HUES64 (cell line): ENCODE measurements at regions not wholly inside any gene's neighbourhood (a gene's known extent, or its start where the extent isn't known, plus 50 kb on each side); places are given as distances from the start of the nearest gene placed in this dataset.

Experiments used
- H3K27ac ChIP-seq: 2 replicates; pipeline ENCODE4 v1.7.0; 2013; ENCODE audit warnings: low read depth, low read length, inconsistent platforms
- H3K27me3 ChIP-seq: 2 replicates; pipeline ENCODE4 v1.6.1; 2013; ENCODE audit warnings: mild to moderate bottlenecking, low read length; ENCODE audit not compliant: insufficient read depth
- H3K36me3 ChIP-seq: 2 replicates; pipeline ENCODE4 v1.6.1; 2013; ENCODE audit warnings: mild to moderate bottlenecking, low read length; ENCODE audit not compliant: insufficient read depth
- H3K4me1 ChIP-seq: 2 replicates; pipeline ENCODE4 v1.6.1; 2013; ENCODE audit warnings: mild to moderate bottlenecking, low read length, moderate library complexity; ENCODE audit not compliant: insufficient read depth
- H3K4me3 ChIP-seq: 2 replicates; pipeline ENCODE4 v1.5.1; 2013; ENCODE audit warnings: mild to moderate bottlenecking, low read length, moderate library complexity
- H3K9ac ChIP-seq: 2 replicates; pipeline ENCODE4 v1.6.1; 2013; ENCODE audit warnings: mild to moderate bottlenecking, low read depth, low read length
- H3K9me3 ChIP-seq: 2 replicates; pipeline ENCODE4 v1.6.1; 2013; ENCODE audit warnings: low read depth, low read length; ENCODE audit not compliant: insufficient read depth
- WGBS: fragments of 150-250, 120-280 bp; methylation state at CpG from one replicate; pipeline ENCODE4 v1.1.7; 2013; ENCODE audit warnings: missing lambda C conversion rate; 5-methylcytosine and 5-hydroxymethylcytosine counted together

DNA sequence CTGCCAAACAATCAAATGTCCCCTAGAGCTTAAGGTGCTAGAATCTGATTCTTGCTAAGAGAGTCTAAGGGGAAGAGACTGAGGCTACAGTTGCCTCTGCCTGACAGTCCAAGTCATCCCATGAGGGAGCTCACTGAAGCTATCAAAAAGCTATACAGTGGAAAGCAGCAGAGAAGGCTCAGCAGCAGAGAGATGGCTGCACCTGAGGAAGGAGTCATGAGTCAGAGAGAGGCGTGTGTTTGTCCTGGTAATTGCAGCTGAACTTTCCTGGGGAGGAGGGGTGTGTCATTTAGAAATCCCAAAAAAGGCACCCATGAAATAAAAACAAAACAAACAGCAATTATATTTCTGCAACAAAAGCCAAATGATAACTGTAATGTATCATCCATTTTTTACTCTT is 305.2 kb upstream of the UBE2E3 start:
- no peak overlapping the region for H3K9ac ChIP-seq
- 77% methylated on average over 1 of the region's 1 CpG for WGBS
- H3K4me3 ChIP-seq, result no peak overlapping the region
- H3K27ac ChIP-seq, result no peak overlapping the region
- H3K4me1 ChIP-seq, result peaks cover 15% of the 10 kb centered on the region; the same call in 1 of the 2 replicates
- H3K36me3 ChIP-seq, result no peaks in the 10 kb centered on the region
- no peaks in the 10 kb centered on the region for H3K9me3 ChIP-seq
- H3K27me3 ChIP-seq, result no peaks in the 10 kb centered on the region

DNA sequence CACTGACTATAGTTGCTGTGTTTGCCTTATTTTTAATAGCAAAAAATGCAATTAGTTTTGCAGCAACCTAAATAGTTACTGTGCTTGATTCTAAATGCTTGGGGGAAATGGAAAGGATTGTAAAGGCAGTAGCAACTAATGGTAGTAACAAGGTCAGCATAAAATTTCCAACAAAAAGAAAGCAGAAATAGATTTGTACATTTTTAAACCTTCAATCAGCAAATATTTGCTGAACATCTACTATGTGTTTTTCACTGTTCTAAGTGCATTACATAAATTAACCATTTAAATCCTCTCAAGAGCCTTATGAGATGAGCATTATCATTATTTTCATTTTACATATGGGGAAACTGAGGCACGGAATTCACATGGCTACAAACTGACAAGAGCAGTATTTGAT is 308.0 kb upstream of the UBE2E3 start:
- Histone ChIP-seq H3K27me3 (no peaks in the 10 kb centered on the region), H3K27ac (no peak overlapping the region), H3K9me3 (no peaks in the 10 kb centered on the region), H3K9ac (no peak overlapping the region), H3K4me1 (no peaks in the 10 kb centered on the region; the same call in 1 of the 2 replicates), H3K4me3 (no peak overlapping the region), H3K36me3 (no peaks in the 10 kb centered on the region)
- 100% methylated on average over 1 of the region's 1 CpG for WGBS

DNA sequence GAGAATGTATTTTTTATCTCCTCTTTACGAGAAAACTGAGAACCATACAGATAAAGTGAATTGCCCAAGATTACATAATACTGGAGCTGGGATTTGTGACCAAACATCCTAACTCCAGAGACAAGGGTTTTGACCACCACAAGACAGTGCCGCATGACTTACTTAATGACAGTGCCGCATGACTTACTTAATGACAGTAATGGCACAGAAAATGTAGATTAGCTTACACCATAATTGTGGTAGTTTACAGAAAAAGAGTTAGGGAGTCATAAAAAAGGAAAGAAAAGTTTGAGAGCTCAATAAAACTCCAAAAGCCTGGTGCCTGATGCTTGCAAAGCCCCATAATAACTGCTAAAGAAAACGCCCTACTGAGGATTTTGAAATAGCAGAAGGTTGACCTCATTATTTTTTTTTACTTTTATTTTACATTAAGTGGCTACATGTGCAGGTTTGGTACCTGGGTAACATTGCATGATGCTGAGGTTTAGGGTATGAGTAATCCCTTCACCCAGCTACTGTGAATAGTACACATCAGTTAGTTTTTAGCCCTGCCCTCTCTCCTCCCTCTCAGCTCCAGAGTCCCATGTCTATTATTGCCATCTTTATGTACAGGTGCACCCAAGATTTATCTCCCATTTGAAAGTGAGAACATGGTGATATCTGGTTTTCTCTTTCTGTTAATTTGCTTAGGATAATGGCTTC is 310.0 kb upstream of the UBE2E3 start:
- H3K4me3 ChIP-seq, result no peak overlapping the region
- no peak overlapping the region for H3K27ac ChIP-seq
- no peaks in the 10 kb centered on the region for H3K36me3 ChIP-seq
- no peaks in the 10 kb centered on the region for H3K9me3 ChIP-seq
- H3K27me3 ChIP-seq, result no peaks in the 10 kb centered on the region
- H3K4me1 ChIP-seq, result no peaks in the 10 kb centered on the region
- no peak overlapping the region for H3K9ac ChIP-seq
- WGBS, result 93% methylated on average over 4 of the region's 4 CpGs

DNA sequence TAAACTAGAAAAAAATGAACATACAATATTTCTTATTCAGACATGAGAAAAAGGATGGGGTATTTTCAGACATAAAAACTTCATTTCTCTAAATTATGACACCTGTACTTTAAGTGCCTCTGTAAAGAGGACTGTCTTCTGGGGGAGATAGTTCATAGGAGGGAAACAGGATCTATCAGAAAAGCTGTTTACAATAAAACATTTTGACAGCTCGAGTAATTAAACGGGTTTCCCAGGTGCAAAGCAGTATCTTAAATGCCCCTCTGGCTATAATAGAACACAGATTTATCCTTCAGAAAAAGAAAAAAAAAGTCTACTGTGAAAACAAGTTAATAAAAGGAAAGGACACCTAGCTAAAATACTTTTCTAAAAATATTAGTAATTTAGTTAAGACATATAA is 311.4 kb upstream of the UBE2E3 start:
- Histone ChIP-seq H3K4me3 (no peak overlapping the region), H3K4me1 (no peaks in the 10 kb centered on the region), H3K36me3 (no peaks in the 10 kb centered on the region), H3K27ac (no peak overlapping the region), H3K9ac (no peak overlapping the region), H3K9me3 (no peaks in the 10 kb centered on the region), H3K27me3 (no peaks in the 10 kb centered on the region)
- 78% methylated on average over 2 of the region's 2 CpGs for WGBS

DNA sequence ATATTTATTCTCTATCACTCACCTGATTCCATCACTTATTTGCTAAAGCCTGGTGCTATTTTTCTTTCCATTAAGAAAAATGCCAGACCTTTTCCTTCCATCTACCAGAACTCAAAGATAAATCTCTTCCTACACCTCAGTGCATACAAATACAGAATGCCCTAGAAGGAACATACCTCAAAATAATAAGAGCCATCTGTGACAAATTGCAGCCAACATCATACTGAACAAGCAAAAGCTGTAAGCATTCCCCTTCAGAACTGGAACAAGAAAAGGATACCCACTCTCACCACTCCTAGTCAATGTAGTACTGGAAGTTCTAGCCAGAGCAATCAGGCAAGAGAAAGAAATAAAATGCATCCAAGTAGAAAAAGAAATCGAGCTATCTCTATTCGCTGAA is 315.9 kb upstream of the UBE2E3 start:
- no peak overlapping the region for H3K9ac ChIP-seq
- no peaks in the 10 kb centered on the region for H3K36me3 ChIP-seq
- no peak overlapping the region for H3K4me3 ChIP-seq
- 100% methylated on average over 2 of the region's 2 CpGs for WGBS
- peaks cover 8% of the 10 kb centered on the region; the same call in 1 of the 2 replicates for H3K4me1 ChIP-seq
- no peaks in the 10 kb centered on the region for H3K9me3 ChIP-seq
- H3K27ac ChIP-seq, result no peak overlapping the region
- H3K27me3 ChIP-seq, result no peaks in the 10 kb centered on the region

DNA sequence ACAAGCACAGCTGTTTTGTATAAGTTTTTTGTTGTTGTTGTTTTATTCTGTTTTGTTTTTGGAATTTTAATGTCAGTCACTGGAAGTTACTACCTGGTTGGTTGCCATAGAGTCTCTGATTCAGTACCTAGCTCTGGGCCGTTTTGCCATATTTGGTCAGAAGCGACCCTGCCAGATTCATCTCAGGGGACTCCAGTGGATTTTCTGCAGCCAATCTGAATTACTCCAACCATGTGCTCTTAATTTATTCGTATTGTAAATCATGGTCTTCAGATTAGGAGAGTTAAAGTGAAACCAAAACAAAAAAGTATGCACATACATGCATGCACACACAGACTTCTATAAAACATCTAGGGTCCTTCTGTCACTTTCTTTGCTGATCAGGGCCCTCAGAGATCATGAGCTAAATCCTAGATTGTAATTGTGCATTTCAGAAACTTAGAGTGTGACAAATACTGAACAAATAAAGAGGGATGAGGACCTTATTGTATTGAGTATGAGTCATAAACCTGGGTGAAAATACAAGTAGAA is 317.4 kb upstream of the UBE2E3 start:
- Histone ChIP-seq H3K9ac (no peak overlapping the region), H3K4me3 (no peak overlapping the region), H3K4me1 (peaks cover 10% of the 10 kb centered on the region; the same call in 1 of the 2 replicates), H3K27ac (no peak overlapping the region), H3K9me3 (no peaks in the 10 kb centered on the region), H3K27me3 (no peaks in the 10 kb centered on the region), H3K36me3 (no peaks in the 10 kb centered on the region)
- 78% methylated on average over 3 of the region's 3 CpGs for WGBS

DNA sequence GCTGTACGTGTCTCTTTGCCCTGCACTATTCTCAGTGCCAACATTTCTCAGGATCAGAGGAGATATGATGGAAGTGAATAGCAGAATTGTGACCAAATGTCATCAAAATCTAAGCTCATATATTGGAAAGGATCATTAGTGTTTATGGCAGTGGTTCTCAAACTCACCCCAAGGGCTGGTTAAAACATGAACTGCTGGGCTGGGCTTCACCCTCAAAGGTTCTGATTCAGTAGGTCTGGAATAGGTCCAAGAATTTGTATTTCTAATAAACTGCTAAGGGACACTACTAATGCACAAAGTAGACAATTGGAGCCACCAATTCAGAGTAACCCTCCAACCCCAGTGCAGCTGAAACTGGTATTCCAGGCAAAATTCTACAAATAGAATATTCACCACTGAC is 317.9 kb upstream of the UBE2E3 start:
- Histone ChIP-seq H3K36me3 (no peaks in the 10 kb centered on the region), H3K4me3 (no peak overlapping the region), H3K27ac (no peak overlapping the region), H3K4me1 (peaks cover 10% of the 10 kb centered on the region; the same call in 1 of the 2 replicates), H3K27me3 (no peaks in the 10 kb centered on the region), H3K9me3 (no peaks in the 10 kb centered on the region), H3K9ac (no peak overlapping the region)
- 92% methylated on average over 1 of the region's 1 CpG for WGBS

DNA sequence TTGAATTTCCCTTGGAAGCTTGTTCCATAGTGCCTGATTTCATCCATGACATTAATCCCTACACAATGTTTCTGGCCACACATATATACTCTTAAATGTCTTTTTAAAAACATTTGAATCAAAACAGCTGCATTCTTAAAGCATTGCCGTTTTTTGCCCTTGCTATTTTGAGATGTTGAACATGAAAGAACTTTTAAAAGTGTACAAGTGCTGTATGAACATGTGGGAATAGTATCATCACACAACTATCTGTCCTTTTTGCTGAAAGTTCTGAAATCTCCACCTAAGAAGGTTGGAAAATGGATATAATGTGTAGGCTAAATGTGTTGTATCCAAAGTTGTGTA is 318.7 kb upstream of the UBE2E3 start:
- 85% methylated on average over 1 of the region's 1 CpG for WGBS

DNA sequence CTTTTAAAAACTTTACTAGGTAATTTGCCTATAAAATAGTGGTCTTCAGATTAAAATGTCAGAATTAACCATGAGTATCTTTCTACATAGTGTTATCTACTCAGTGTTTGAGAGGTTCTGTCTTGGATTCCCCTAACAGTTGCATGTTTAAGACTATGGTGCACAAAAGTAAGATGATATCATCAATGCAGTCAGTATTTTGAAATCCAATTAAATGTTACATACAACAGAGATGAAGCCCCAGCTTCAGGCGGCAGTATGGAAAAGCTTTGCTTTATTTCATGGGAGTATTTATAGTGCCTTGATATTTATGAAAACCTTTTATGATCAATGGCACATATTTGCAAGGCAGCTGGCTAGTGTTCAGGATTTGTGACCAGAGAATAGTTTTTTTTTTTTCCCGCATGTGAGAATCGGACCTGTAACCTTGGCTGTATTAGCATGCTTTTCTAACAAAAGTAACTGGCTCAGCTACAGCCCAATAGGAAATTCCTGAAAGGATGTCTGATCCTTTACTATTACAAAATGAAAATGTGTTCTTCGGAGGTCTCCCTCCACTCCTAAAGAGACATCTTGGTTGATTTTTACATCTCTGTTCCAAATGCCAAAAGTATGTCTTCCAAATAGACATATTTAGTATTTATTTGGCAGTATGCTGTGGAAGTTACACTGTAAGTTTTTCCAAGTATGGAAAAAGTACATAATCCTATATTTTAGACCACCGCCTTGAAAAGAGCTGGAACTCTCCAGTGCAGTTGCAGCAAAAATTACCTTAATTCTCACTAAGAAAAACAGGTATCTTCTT is 319.3 kb upstream of the UBE2E3 start:
- H3K4me1 ChIP-seq, result peaks cover 18% of the 10 kb centered on the region
- H3K27me3 ChIP-seq, result no peaks in the 10 kb centered on the region
- WGBS, result 92% methylated on average over 5 of the region's 5 CpGs
- no peak overlapping the region for H3K27ac ChIP-seq
- no peaks in the 10 kb centered on the region for H3K9me3 ChIP-seq
- no peak overlapping the region for H3K9ac ChIP-seq
- H3K36me3 ChIP-seq, result no peaks in the 10 kb centered on the region
- no peak overlapping the region for H3K4me3 ChIP-seq

More for the DNA sequence above, 318.7 kb upstream of the UBE2E3 start:
- H3K27ac ChIP-seq, result no peak overlapping the region
- no peaks in the 10 kb centered on the region for H3K9me3 ChIP-seq
- no peak overlapping the region for H3K4me3 ChIP-seq
- peaks cover 17% of the 10 kb centered on the region for H3K4me1 ChIP-seq
- no peak overlapping the region for H3K9ac ChIP-seq
- H3K36me3 ChIP-seq, result no peaks in the 10 kb centered on the region
- H3K27me3 ChIP-seq, result no peaks in the 10 kb centered on the region

DNA sequence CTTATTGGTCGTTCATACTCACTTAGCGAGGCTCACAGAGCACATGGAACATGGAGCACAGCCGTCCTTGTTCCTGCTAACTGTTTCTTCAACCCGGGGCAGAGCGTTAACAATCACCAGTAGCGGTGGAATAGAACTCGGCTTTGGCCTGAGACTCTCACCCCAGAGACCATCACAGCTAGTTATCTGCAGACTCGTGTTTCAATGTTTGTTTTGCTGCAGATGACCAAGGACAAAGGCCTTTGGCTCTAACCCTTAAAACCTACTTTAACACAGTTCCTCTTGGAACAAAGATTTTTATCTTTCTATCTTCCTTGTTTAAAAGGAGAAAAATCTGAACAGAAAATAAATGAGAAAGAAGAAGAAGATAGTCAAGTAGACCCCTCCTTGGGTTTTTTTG is 320.2 kb upstream of the UBE2E3 start:
- Histone ChIP-seq H3K27me3 (no peaks in the 10 kb centered on the region), H3K27ac (no peak overlapping the region), H3K9ac (no peak overlapping the region), H3K4me1 (peaks cover 18% of the 10 kb centered on the region), H3K36me3 (no peaks in the 10 kb centered on the region), H3K4me3 (no peak overlapping the region), H3K9me3 (no peaks in the 10 kb centered on the region)
- WGBS, result 83% methylated on average over 8 of the region's 8 CpGs

DNA sequence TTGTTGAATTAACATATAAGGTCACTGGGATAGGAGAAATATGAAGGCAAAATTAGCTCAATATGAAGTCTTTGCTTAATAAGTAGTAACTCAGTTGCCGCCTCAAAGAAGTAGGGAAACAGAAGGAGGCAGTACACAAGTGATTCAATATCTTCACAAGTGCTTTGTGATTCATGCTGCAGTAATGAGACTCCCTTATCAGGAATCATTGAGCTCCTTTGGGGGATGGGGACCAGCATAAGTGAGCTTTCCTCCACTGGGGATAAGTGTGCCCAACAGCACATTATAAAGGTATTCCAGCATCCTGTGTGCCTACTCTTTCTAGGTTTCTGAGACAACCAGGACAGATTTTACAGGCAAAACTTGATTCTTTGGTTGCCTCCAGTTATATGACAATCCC is 323.4 kb upstream of the UBE2E3 start:
- Histone ChIP-seq H3K27ac (no peak overlapping the region), H3K9me3 (no peaks in the 10 kb centered on the region), H3K9ac (no peak overlapping the region), H3K27me3 (no peaks in the 10 kb centered on the region), H3K36me3 (no peaks in the 10 kb centered on the region), H3K4me3 (no peak overlapping the region), H3K4me1 (peaks cover 21% of the 10 kb centered on the region)
- WGBS, result 91% methylated on average over 1 of the region's 1 CpG
